HEK293T (cell line): ENCODE measurements at regions not wholly inside any gene's neighbourhood (a gene's known extent, or its start where the extent isn't known, plus 50 kb on each side); places are given as distances from the start of the nearest gene placed in this dataset.

Source experiments
- CTCF ChIA-PET: fragments of 350-600 bp; formaldehyde crosslinking; extraction: SDS; loops from one replicate; lab custom pipeline; 2021; ENCODE audit warnings: antibody characterized with exemption, inconsistent platforms; lab: Yijun Ruan, JAX
- POLR2A ChIA-PET: fragments of 350-600 bp; formaldehyde crosslinking; extraction: SDS; loops from one replicate; lab custom pipeline; 2020; ENCODE audit warnings: antibody characterized with exemption, inconsistent platforms; lab: Yijun Ruan, JAX
- DNase-seq: peaks from one replicate; pipeline ENCODE4 v3.0.0; 2012; ENCODE audit warnings: mixed read lengths; ENCODE audit errors: extremely low spot score
- ARNT ChIP-seq: fragments of 450-650 bp; IDR thresholded peaks from 2 replicates; pipeline ENCODE4 v1.6.1; 2017; ENCODE audit warnings: mild to moderate bottlenecking
- BHLHE40 ChIP-seq: fragments of 450-650 bp; IDR thresholded peaks from 2 replicates; pipeline ENCODE4 v1.6.1; 2016; ENCODE audit warnings: mild to moderate bottlenecking, moderate library complexity, borderline replicate concordance
- CTBP1 ChIP-seq: fragments of 450-650 bp; IDR thresholded peaks from 2 replicates; pipeline ENCODE4 v1.6.1; 2016; ENCODE audit warnings: borderline replicate concordance
- ELF4 ChIP-seq: fragments of 450-650 bp; IDR thresholded peaks from 2 replicates; pipeline ENCODE4 v1.6.1; 2017; ENCODE audit warnings: antibody characterized with exemption
- FOXA1 ChIP-seq: fragments of 450-650 bp; IDR thresholded peaks from 2 replicates; pipeline ENCODE4 v1.6.1; 2016; ENCODE audit warnings: mild to moderate bottlenecking
- FOXK2 ChIP-seq: fragments of 450-650 bp; IDR thresholded peaks from 2 replicates; pipeline ENCODE4 v1.6.1; 2016; ENCODE audit warnings: mild to moderate bottlenecking
- FOXM1 ChIP-seq: fragments of 450-650 bp; IDR thresholded peaks from 2 replicates; pipeline ENCODE4 v1.6.1; 2017; ENCODE audit warnings: mild to moderate bottlenecking, borderline replicate concordance
- HDGF ChIP-seq: fragments of 450-650 bp; IDR thresholded peaks from 2 replicates; pipeline ENCODE4 v1.6.1; 2017; ENCODE audit warnings: antibody characterized with exemption, borderline replicate concordance
- L3MBTL2 ChIP-seq: fragments of 450-650 bp; conservative IDR thresholded peaks from 2 replicates; pipeline ENCODE4 v1.6.1; 2016; ENCODE audit warnings: mild to moderate bottlenecking
- LEF1 ChIP-seq: fragments of 450-650 bp; IDR thresholded peaks from 2 replicates; pipeline ENCODE4 v1.6.1; 2017; ENCODE audit warnings: mild to moderate bottlenecking, borderline replicate concordance
- NFRKB ChIP-seq: fragments of 450-650 bp; IDR thresholded peaks from 2 replicates; pipeline ENCODE4 v1.6.1; 2016; ENCODE audit warnings: mild to moderate bottlenecking, moderate library complexity
- PKNOX1 ChIP-seq: fragments of 450-650 bp; IDR thresholded peaks from 2 replicates; pipeline ENCODE4 v1.6.1; 2016
- SP1 ChIP-seq: fragments of 450-650 bp; IDR thresholded peaks from 2 replicates; pipeline ENCODE4 v1.6.1; 2017
- SUZ12 ChIP-seq: fragments of 450-650 bp; IDR thresholded peaks from 2 replicates; pipeline ENCODE4 v1.6.1; 2016; ENCODE audit warnings: mild to moderate bottlenecking
- TARDBP ChIP-seq: fragments of 450-650 bp; IDR thresholded peaks from 2 replicates; pipeline ENCODE4 v1.6.1; 2016
- ZNF384 ChIP-seq: fragments of 450-650 bp; IDR thresholded peaks from 2 replicates; pipeline ENCODE4 v1.6.1; 2016

- DNase-seq, result no peak
- POLR2A ChIA-PET, result no interaction called here
- CTCF ChIA-PET, result no interaction called here
- TF ChIP-seq BHLHE40 (no peak), FOXM1 (no peak)
These were observed 122.0 kb downstream of the ELAPOR2 start for GRCh38 chr7:86937363-86937878.

GRCh38 chr7:86933295-86933845 lies 126.1 kb downstream of the ELAPOR2 start:
- ChIA-PET POLR2A (interaction anchor here (1.4 kb wide), 1 partner anchor 219 kb away, joined by 5 read pairs; the partner anchor contains the start of gene DMTF1), CTCF (interaction anchor here (0.6 to 1.1 kb wide), 2 partner anchors 215 kb away, joined by 3 read pairs; no protein-coding TSS in a partner anchor)
- no peak for TF ChIP-seq FOXK2
- TF ChIP-seq FOXM1, result no peak
- no peak for TF ChIP-seq PKNOX1
- TF ChIP-seq ELF4, result no peak
- TF ChIP-seq ZNF384, result no peak
- TF ChIP-seq NFRKB, result no peak
- TF ChIP-seq CTBP1, result no peak
- no peak for TF ChIP-seq SUZ12
- no peak for TF ChIP-seq BHLHE40
- TF ChIP-seq FOXA1, result no peak
- TF ChIP-seq SP1, result no peak
- TF ChIP-seq TARDBP, result no peak
- TF ChIP-seq L3MBTL2, result no peak
- TF ChIP-seq HDGF, result no peak
- no peak for TF ChIP-seq ARNT
- TF ChIP-seq LEF1, result no peak
- no peak for DNase-seq

GRCh38 chr7:86932038-86932512 lies 127.4 kb downstream of the ELAPOR2 start:
- CTCF ChIA-PET, result interaction anchor here (0.6 to 0.7 kb wide), 2 partner anchors 181 to 304 kb away, joined by 3 to 4 read pairs; no protein-coding TSS in a partner anchor
- TF ChIP-seq TARDBP (no peak), CTBP1 (no peak), L3MBTL2 (no peak), ARNT (no peak), NFRKB (no peak), ZNF384 (no peak), ELF4 (no peak)
- no peak for DNase-seq
- POLR2A ChIA-PET, result interaction anchor here (1.4 kb wide), 1 partner anchor 220 kb away, joined by 5 read pairs; the partner anchor contains the start of gene DMTF1

- TF ChIP-seq SUZ12 (no peak), FOXM1 (no peak), CTBP1 (no peak), BHLHE40 (no peak), ELF4 (no peak), ARNT (no peak), L3MBTL2 (no peak), ZNF384 (no peak), LEF1 (no peak), HDGF (no peak), NFRKB (no peak), FOXA1 (no peak), TARDBP (no peak), FOXK2 (no peak)
- DNase-seq, result no peak
- ChIA-PET POLR2A (no interaction called here), CTCF (interaction anchor here (0.6 kb wide), 1 partner anchor 305 kb away, joined by 4 read pairs; no protein-coding TSS in a partner anchor)
These were observed 128.0 kb downstream of the ELAPOR2 start for GRCh38 chr7:86931439-86931838.

GRCh38 chr7:86930554-86931307 lies 128.7 kb downstream of the ELAPOR2 start:
- CTCF ChIA-PET, result no interaction called here
- no peak for DNase-seq
- POLR2A ChIA-PET, result interaction anchor here (0.7 kb wide), 1 partner anchor 221 kb away, joined by 3 read pairs; the partner anchor contains the start of gene DMTF1
- TF ChIP-seq HDGF, result no peak
- no peak for TF ChIP-seq NFRKB
- TF ChIP-seq ZNF384, result no peak
- TF ChIP-seq BHLHE40, result no peak

- CTCF ChIA-PET, result no interaction called here
- POLR2A ChIA-PET, result no interaction called here
- TF ChIP-seq HDGF, result no peak
- no peak for TF ChIP-seq SP1
- TF ChIP-seq NFRKB, result no peak
- TF ChIP-seq FOXA1, result no peak
- TF ChIP-seq CTBP1, result no peak
- no peak for TF ChIP-seq FOXM1
- no peak for DNase-seq
These were observed 130.0 kb downstream of the ELAPOR2 start for GRCh38 chr7:86929293-86930109.

GRCh38 chr7:86928308-86928707 lies 131.1 kb downstream of the ELAPOR2 start:
- ChIA-PET CTCF (interaction anchor here (3.9 kb wide), 1 partner anchor 220 kb away, joined by 21 read pairs; no protein-coding TSS in a partner anchor), POLR2A (interaction anchor here (2.6 kb wide), 1 partner anchor 224 kb away, joined by 12 read pairs; the partner anchor contains the start of gene DMTF1)
- TF ChIP-seq CTBP1, result no peak
- TF ChIP-seq BHLHE40, result no peak
- TF ChIP-seq ELF4, result no peak
- TF ChIP-seq FOXM1, result no peak
- no peak for TF ChIP-seq TARDBP
- no peak for DNase-seq
